Endothelial cell of umbilical vein (primary cell): ENCODE measurements at regions not wholly inside any gene's neighbourhood (a gene's known extent, or its start where the extent isn't known, plus 50 kb on each side); places are given as distances from the start of the nearest gene placed in this dataset.

Source experiments
- CTCF ChIP-seq, 2 donors: IDR thresholded peaks; 1 replicate in 1 of 2; 2 replicates in 1 of 2; pipeline ENCODE4 v1.5.1; 2011; ENCODE audit warnings: low read length in 2 of 2, mild to moderate bottlenecking in 2 of 2, moderate library complexity in 2 of 2, control low read depth in 1 of 2, inconsistent platforms in 1 of 2, low read depth in 1 of 2; ENCODE audit not compliant: insufficient read depth in 1 of 2; ENCODE audit errors: extremely low read depth in 1 of 2
- MYC ChIP-seq: IDR thresholded peaks from one replicate; pipeline ENCODE4 v1.6.1; 2011; ENCODE audit warnings: mild to moderate bottlenecking, low read depth, low read length
- POLR2AphosphoS5 ChIP-seq: IDR thresholded peaks from 2 replicates; pipeline ENCODE4 v1.6.1; 2012; ENCODE audit warnings: low read depth, mild to moderate bottlenecking, control low read depth, low read length, moderate library complexity; ENCODE audit not compliant: insufficient read depth

GRCh38 chr15:66950114-66950513 is 115.3 kb upstream of the SMAD3 start:
- TF ChIP-seq POLR2AphosphoS5 (no peak), CTCF (IDR thresholded peaks at IDR 0.05; ENCODE audit: extremely low read depth in 1 of 2, insufficient read depth in 1 of 2, low read depth in 1 of 2, low read length in 2 of 2) (no peak), MYC (no peak)
